HCT116 (cell line): ENCODE measurements at regions not wholly inside any gene's neighbourhood (a gene's known extent, or its start where the extent isn't known, plus 50 kb on each side); places are given as distances from the start of the nearest gene placed in this dataset.

Experiments used
- ATAC-seq: fragments of 200-7000 bp; cut with Tn5 transposase; 2 replicates; pipeline ENCODE4 v1.9.1; 2020; ENCODE audit warnings: mild to moderate bottlenecking, moderate library complexity
- BruUV-seq: library from RNA; stranded (reverse); fragments of 400-500 nt; replicated peaks from 2 replicates; lab custom pipeline; 2021; lab: Mats Ljungman, UMichigan
- CTCF ChIA-PET: fragments of 300-600 bp; sonication (Branson Sonifier 250); formaldehyde crosslinking; loops from one replicate; lab custom pipeline; 2021; ENCODE audit warnings: antibody characterized with exemption; lab: Charles Lee
- POLR2A ChIA-PET: fragments of 300-600, 350-600 bp; sonication (Branson Sonifier 250); formaldehyde crosslinking; loops from one replicate; lab custom pipeline; 2021; ENCODE audit warnings: antibody characterized with exemption; lab: Charles Lee
- RAD21 ChIA-PET, 2 experiments: fragments of 300-600 bp; sonication (Branson Sonifier 250); formaldehyde crosslinking; loops; one replicate each; lab custom pipeline; 2023; ENCODE audit warnings: low total read pairs in 2 of 2; ENCODE audit not compliant: uncharacterized antibody in 2 of 2, unreplicated experiment in 2 of 2, low non-redundant PET in 1 of 2; lab: Charles Lee
- DNase-seq: peaks from one replicate; pipeline ENCODE4 v3.0.0-alpha.2; 2010; ENCODE audit warnings: low read depth, low spot score
- H2AFZ ChIP-seq: fragments of 200-600 bp; shearing (Covaris generic), sonication (generic); 2 replicates; pipeline ENCODE4 v1.6.1; 2017; ENCODE audit warnings: low read depth, mixed run types, mixed read lengths, antibody characterized with exemption, low read length; ENCODE audit not compliant: poor library complexity, severe bottlenecking
- H3K27ac ChIP-seq: 2 replicates; pipeline ENCODE4 v1.5.1; 2012; ENCODE audit warnings: low read depth, low read length
- H3K27me3 ChIP-seq: fragments of 200-600 bp; sonication (generic); 2 replicates; pipeline ENCODE4 v1.6.1; 2016; ENCODE audit warnings: mixed run types, low read length, mixed read lengths; ENCODE audit not compliant: insufficient read depth
- H3K36me3 ChIP-seq, 2 experiments: fragments of 200-500 bp in 1 of 2; fragments of 200-600 bp in 1 of 2; sonication (Bioruptor generic) in 1 of 2; sonication (generic) in 1 of 2; 2 replicates each; pipeline versions ENCODE4 v1.5.1 to v1.6.1; 2014 to 2016; ENCODE audit warnings: low read length in 2 of 2, inconsistent platforms in 1 of 2, mixed read lengths in 1 of 2, mixed run types in 1 of 2; ENCODE audit not compliant: insufficient read depth in 2 of 2, control insufficient read depth in 1 of 2
- H3K4me1 ChIP-seq, 2 experiments: fragments of 200-600 bp in 1 of 2; sonication (generic) in 1 of 2; 2 replicates each; pipeline versions ENCODE4 v1.5.1 to v1.6.1; 2012 to 2017; ENCODE audit warnings: low read length in 2 of 2, inconsistent platforms in 1 of 2, mild to moderate bottlenecking in 1 of 2, mixed read lengths in 1 of 2, mixed run types in 1 of 2, moderate library complexity in 1 of 2; ENCODE audit not compliant: insufficient read depth in 2 of 2, control insufficient read depth in 1 of 2
- H3K4me2 ChIP-seq: fragments of 200-600 bp; sonication (generic); 2 replicates; pipeline ENCODE4 v1.6.1; 2017; ENCODE audit warnings: mixed run types, low read length, mixed read lengths
- H3K4me3 ChIP-seq, 2 experiments: fragments of 200-600 bp in 1 of 2; sonication (generic) in 1 of 2; replicated peaks in 1 of 2; 2 replicates each; pipeline ENCODE4 v1.5.1; 2011 to 2016; ENCODE audit warnings: low read length in 2 of 2, control low read depth in 1 of 2, low read depth in 1 of 2, mild to moderate bottlenecking in 1 of 2, mixed read lengths in 1 of 2, mixed run types in 1 of 2
- H3K79me2 ChIP-seq: fragments of 200-600 bp; sonication (generic); 2 replicates; pipeline ENCODE4 v1.6.1; 2017; ENCODE audit warnings: mild to moderate bottlenecking, mixed run types, low read length, moderate library complexity, mixed read lengths; ENCODE audit not compliant: insufficient read depth
- H3K9ac ChIP-seq: fragments of 200-600 bp; sonication (generic); 2 replicates; pipeline ENCODE4 v1.6.1; 2016; ENCODE audit warnings: low read length, mixed read lengths
- H3K9me2 ChIP-seq: fragments of 200-600 bp; sonication (generic), shearing (Covaris generic); 2 replicates; pipeline ENCODE4 v1.6.1; 2017; ENCODE audit warnings: mixed run types, mild to moderate bottlenecking, moderate library complexity; ENCODE audit not compliant: insufficient read depth
- H3K9me3 ChIP-seq, 2 experiments: fragments of 200-500 bp in 1 of 2; fragments of 200-600 bp in 1 of 2; sonication (Bioruptor generic) in 1 of 2; sonication (generic) in 1 of 2; 2 replicates each; pipeline ENCODE4 v1.6.1; 2014 to 2017; ENCODE audit warnings: low read length in 2 of 2, mixed read lengths in 2 of 2, inconsistent platforms in 1 of 2, low read depth in 1 of 2, mild to moderate bottlenecking in 1 of 2, mixed run types in 1 of 2, moderate library complexity in 1 of 2; ENCODE audit not compliant: control insufficient read depth in 1 of 2, insufficient read depth in 1 of 2
- H4K20me1 ChIP-seq: fragments of 200-600 bp; sonication (generic), shearing (Covaris generic); 2 replicates; pipeline ENCODE4 v1.6.1; 2017; ENCODE audit warnings: mixed run types, mild to moderate bottlenecking, moderate library complexity; ENCODE audit not compliant: insufficient read depth
- ATF3 ChIP-seq: IDR thresholded peaks from 2 replicates; pipeline ENCODE4 v1.6.1; 2012
- CBX3 ChIP-seq: IDR thresholded peaks from 2 replicates; pipeline ENCODE4 v1.6.1; 2012; ENCODE audit warnings: low read depth
- CEBPB ChIP-seq: IDR thresholded peaks from 2 replicates; pipeline ENCODE4 v1.6.1; 2012; ENCODE audit warnings: low read depth
- EGR1 ChIP-seq: IDR thresholded peaks from 2 replicates; pipeline ENCODE4 v1.6.1; 2012; ENCODE audit warnings: low read depth
- EZH2 ChIP-seq: fragments of 200-600 bp; sonication (generic); IDR thresholded peaks from 2 replicates; pipeline ENCODE4 v1.6.1; 2017; ENCODE audit warnings: antibody characterized with exemption, mixed run types
- EZH2phosphoT487 ChIP-seq: fragments of 200-600 bp; IDR thresholded peaks from 2 replicates; pipeline ENCODE4 v1.6.1; 2018; ENCODE audit warnings: antibody characterized with exemption, borderline replicate concordance
- FOSL1 ChIP-seq: IDR thresholded peaks from 2 replicates; pipeline ENCODE4 v1.6.1; 2012; ENCODE audit warnings: low read depth
- JUND ChIP-seq: IDR thresholded peaks from 2 replicates; pipeline ENCODE4 v1.6.1; 2012
- POLR2A ChIP-seq: IDR thresholded peaks from 2 replicates; pipeline ENCODE4 v1.7.0; 2011; ENCODE audit warnings: borderline replicate concordance; ENCODE audit not compliant: insufficient read depth, insufficient read length; ENCODE audit errors: extremely low read depth
- REST ChIP-seq: IDR thresholded peaks from 2 replicates; pipeline ENCODE4 v1.6.1; 2012; ENCODE audit warnings: low read depth
- SRF ChIP-seq: IDR thresholded peaks from 2 replicates; pipeline ENCODE4 v1.6.1; 2012; ENCODE audit warnings: low read depth
- TCF7L2 ChIP-seq: IDR thresholded peaks from 2 replicates; pipeline ENCODE4 v1.7.0; 2011; ENCODE audit warnings: borderline replicate concordance, inconsistent platforms; ENCODE audit not compliant: insufficient read depth, insufficient read length; ENCODE audit errors: extremely low read depth
- YY1 ChIP-seq: IDR thresholded peaks from 2 replicates; pipeline ENCODE4 v1.6.1; 2011; ENCODE audit warnings: low read length, low read depth, moderate library complexity, mild to moderate bottlenecking; ENCODE audit not compliant: insufficient replicate concordance; ENCODE audit errors: extremely low read depth
- ZNF274 ChIP-seq: fragments of 200-500 bp; sonication (Bioruptor generic); IDR thresholded peaks from 2 replicates; pipeline ENCODE4 v1.6.1; 2014; ENCODE audit warnings: mild to moderate bottlenecking, low read depth, low read length, inconsistent platforms
- intact Hi-C: fragments of 100-400 bp; cut with micrococcal nuclease; formaldehyde crosslinking; loops from 2 replicates; pipeline ENCODE4 v1.10.0; 2022
- TF ChIP-seq, protein P1 (sequence below): IDR thresholded peaks from 2 replicates; pipeline ENCODE4 v1.6.1; 2011; ENCODE audit warnings: mild to moderate bottlenecking, low read length, moderate library complexity; ENCODE audit not compliant: insufficient replicate concordance; ENCODE audit errors: extremely low read depth

GRCh38 chr3:118088696-118089095 is 946.0 kb downstream of the IGSF11 start (continued):
- no peak for TF ChIP-seq REST
- no peak for TF ChIP-seq EZH2phosphoT487
- TF ChIP-seq ZNF274: no peak
- no peak for TF ChIP-seq SRF
- no peak for TF ChIP-seq POLR2A
- TF ChIP-seq CEBPB: no peak
- TF ChIP-seq CBX3: no peak

DNA sequence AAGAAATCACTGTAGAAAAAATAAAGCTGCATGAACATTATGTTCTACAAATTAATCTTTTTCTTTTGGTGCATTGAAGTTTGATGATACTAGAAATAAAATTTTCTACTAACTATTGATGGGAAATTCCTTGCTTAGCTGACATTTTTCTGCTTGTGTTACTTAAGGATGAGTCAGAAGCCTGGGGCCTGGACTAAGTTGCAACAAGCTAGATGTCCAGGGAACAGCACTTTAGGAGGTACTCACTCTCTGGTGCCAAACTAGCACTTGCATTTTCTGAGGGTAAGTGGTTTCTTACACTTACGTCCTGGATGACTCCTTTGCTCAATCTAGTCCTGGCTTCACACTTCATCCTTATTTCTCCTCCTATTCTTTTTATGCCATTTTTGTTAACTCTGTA is 945.1 kb downstream of the IGSF11 start:
- ChIA-PET CTCF (no interaction called here), RAD21 (no interaction called here), POLR2A (no interaction called here)
- Histone ChIP-seq H4K20me1 (no peaks in the 10 kb centered on the region), H3K79me2 (no peaks in the 10 kb centered on the region), H2AFZ (no peak overlapping the region), H3K9ac (no peak overlapping the region), H3K9me3 (peaks cover 8 to 12% of the 10 kb centered on the region in 2 experiments; a peak in 3 of 4 replicates), H3K9me2 (no peaks in the 10 kb centered on the region), H3K4me2 (no peak overlapping the region), H3K4me1 (no peaks in the 10 kb centered on the region), H3K27me3 (no peaks in the 10 kb centered on the region), H3K27ac (no peak overlapping the region), H3K4me3 (no peak overlapping the region), H3K36me3 (no peaks in the 10 kb centered on the region)
- intact Hi-C loops: no loop called here
- TF ChIP-seq, protein P1, sequence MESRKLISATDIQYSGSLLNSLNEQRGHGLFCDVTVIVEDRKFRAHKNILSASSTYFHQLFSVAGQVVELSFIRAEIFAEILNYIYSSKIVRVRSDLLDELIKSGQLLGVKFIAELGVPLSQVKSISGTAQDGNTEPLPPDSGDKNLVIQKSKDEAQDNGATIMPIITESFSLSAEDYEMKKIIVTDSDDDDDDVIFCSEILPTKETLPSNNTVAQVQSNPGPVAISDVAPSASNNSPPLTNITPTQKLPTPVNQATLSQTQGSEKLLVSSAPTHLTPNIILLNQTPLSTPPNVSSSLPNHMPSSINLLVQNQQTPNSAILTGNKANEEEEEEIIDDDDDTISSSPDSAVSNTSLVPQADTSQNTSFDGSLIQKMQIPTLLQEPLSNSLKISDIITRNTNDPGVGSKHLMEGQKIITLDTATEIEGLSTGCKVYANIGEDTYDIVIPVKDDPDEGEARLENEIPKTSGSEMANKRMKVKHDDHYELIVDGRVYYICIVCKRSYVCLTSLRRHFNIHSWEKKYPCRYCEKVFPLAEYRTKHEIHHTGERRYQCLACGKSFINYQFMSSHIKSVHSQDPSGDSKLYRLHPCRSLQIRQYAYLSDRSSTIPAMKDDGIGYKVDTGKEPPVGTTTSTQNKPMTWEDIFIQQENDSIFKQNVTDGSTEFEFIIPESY: no peak
- TF ChIP-seq YY1: no peak
- TF ChIP-seq CBX3: no peak
- TF ChIP-seq ZNF274: no peak
- no peak for TF ChIP-seq JUND
- TF ChIP-seq ATF3: no peak
- no peak for TF ChIP-seq SRF
- TF ChIP-seq REST: no peak
- TF ChIP-seq EZH2: no peak
- no peak for TF ChIP-seq TCF7L2
- TF ChIP-seq EGR1: no peak
- no peak for TF ChIP-seq POLR2A
- no peak for TF ChIP-seq FOSL1
- TF ChIP-seq CEBPB: no peak
- no peak for DNase-seq
- no peak for ATAC-seq
- BruUV-seq: no TSS peak
